Panc1 (cell line): ENCODE measurements at regions not wholly inside any gene's neighbourhood (a gene's known extent, or its start where the extent isn't known, plus 50 kb on each side); places are given as distances from the start of the nearest gene placed in this dataset.

ENCODE experiments used
- CTCF ChIP-seq: fragments of 450-650 bp; IDR thresholded peaks from 2 replicates; pipeline ENCODE4 v1.5.1; 2017; ENCODE audit warnings: mild to moderate bottlenecking
- POLR2AphosphoS5 ChIP-seq: IDR thresholded peaks from 2 replicates; pipeline ENCODE4 v1.6.1; 2012; ENCODE audit warnings: mild to moderate bottlenecking, low read depth, low read length, moderate library complexity
- REST ChIP-seq, 2 experiments: IDR thresholded peaks; 2 replicates each; pipeline ENCODE4 v1.6.1; 2011 to 2012; ENCODE audit warnings: low read depth in 2 of 2, control low read depth in 1 of 2, low read length in 1 of 2, mild to moderate bottlenecking in 1 of 2, moderate library complexity in 1 of 2; ENCODE audit not compliant: insufficient read depth in 1 of 2
- SIN3A ChIP-seq: IDR thresholded peaks from 2 replicates; pipeline ENCODE4 v1.6.1; 2012; ENCODE audit warnings: low read depth, mild to moderate bottlenecking, low read length, moderate library complexity, borderline replicate concordance; ENCODE audit not compliant: insufficient read depth

- TF ChIP-seq CTCF (peak; percentile 68; the same call in 1 of the 2 replicates), POLR2AphosphoS5 (no peak), SIN3A (no peak), REST (IDR thresholded peaks at IDR 0.05; ENCODE audit: insufficient read depth in 1 of 2, low read depth in 2 of 2, low read length in 1 of 2) (no peak)
These were observed 751.7 kb upstream of the GOLIM4 start for GRCh38 chr3:168847291-168847883.
